ENCODE measurements at regions not wholly inside any gene's neighbourhood (a gene's known extent, or its start where the extent isn't known, plus 50 kb on each side); places are given as distances from the start of the nearest gene placed in this dataset.

DNA sequence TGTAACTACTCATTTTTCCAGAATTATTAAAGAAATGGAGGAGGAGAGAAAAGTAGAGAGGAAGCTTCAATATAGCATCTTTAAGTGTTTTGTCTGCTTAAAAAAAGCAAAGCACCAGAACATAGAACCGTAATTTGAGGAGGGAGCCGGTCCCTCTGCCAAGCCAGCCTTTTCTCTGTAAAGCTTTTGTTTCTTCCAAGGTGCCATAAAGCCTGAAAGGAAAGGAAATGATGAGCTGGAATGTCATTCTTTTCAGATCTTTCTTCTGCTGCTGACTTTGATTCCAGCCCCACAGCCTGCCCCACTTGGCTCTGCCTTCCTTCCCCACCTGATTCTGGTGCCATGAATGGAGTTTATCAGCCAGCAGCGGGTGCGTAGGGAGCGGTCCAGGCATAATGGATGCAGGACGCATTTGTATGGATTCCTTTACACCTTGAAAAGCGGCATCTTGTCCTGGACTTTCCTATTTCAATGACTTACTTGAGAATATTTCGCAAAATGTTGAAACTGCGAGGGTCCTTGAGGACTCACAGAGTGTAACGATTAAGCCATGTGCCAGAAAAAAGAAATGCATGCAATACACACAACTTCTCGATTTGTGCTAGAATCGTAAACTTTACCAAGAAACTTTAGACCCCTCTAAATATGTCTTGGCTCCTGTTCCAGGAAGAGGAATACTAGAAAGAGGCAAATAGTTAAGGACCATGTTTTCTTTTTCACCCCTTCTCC is 569.5 kb upstream of the MGMT start:
- Histone ChIP-seq H3K4me1 (ENCODE audit: control insufficient read depth in 1 of 2, insufficient read depth in 2 of 2, low read length in 2 of 2) (no peaks in the 10 kb centered on the region), H3K79me2 (ENCODE audit: insufficient read depth, low read length) (no peaks in the 10 kb centered on the region), H3K9ac (ENCODE audit: low read length) (no peak overlapping the region), H3K27ac (ENCODE audit: low read depth, low read length) (no peak overlapping the region), H3K4me3 (replicated peaks in 1 of 2; ENCODE audit: low read depth in 1 of 2, low read length in 2 of 2) (no peak overlapping the region), H3K9me2 (ENCODE audit: insufficient read depth) (no peaks in the 10 kb centered on the region), H3K4me2 (ENCODE audit: low read length) (no peak overlapping the region), H4K20me1 (ENCODE audit: insufficient read depth) (no peaks in the 10 kb centered on the region), H3K36me3 (ENCODE audit: control insufficient read depth in 1 of 2, insufficient read depth in 2 of 2, low read length in 2 of 2) (no peaks in the 10 kb centered on the region), H2AFZ (ENCODE audit: low read depth, low read length, poor library complexity, severe bottlenecking) (no peak overlapping the region), H3K27me3 (ENCODE audit: insufficient read depth, low read length) (peaks cover 6% of the 10 kb centered on the region; the same call in 1 of the 2 replicates), H3K9me3 (ENCODE audit: control insufficient read depth in 1 of 2, insufficient read depth in 1 of 2, low read depth in 1 of 2, low read length in 2 of 2) (no peaks in the 10 kb centered on the region; a peak in 1 of 4 replicates)
- intact Hi-C loops (cut with micrococcal nuclease) = no loop called here
- ChIA-PET POLR2A (no interaction called here), RAD21 (ENCODE audit: low non-redundant PET in 1 of 2, low total read pairs in 2 of 2, uncharacterized antibody in 2 of 2, unreplicated experiment in 2 of 2) (no interaction called here), CTCF (no interaction called here)
- TF ChIP-seq SRF (IDR thresholded peaks at IDR 0.05; ENCODE audit: low read depth) = no peak
- TF ChIP-seq TCF7L2 (IDR thresholded peaks at IDR 0.05; ENCODE audit: borderline replicate concordance, extremely low read depth, insufficient read depth, insufficient read length) = no peak
- DNase-seq (ENCODE audit: low read depth, low spot score) = no peak
- BruUV-seq (replicated peaks) = no TSS peak
- no peak for ATAC-seq

DNA sequence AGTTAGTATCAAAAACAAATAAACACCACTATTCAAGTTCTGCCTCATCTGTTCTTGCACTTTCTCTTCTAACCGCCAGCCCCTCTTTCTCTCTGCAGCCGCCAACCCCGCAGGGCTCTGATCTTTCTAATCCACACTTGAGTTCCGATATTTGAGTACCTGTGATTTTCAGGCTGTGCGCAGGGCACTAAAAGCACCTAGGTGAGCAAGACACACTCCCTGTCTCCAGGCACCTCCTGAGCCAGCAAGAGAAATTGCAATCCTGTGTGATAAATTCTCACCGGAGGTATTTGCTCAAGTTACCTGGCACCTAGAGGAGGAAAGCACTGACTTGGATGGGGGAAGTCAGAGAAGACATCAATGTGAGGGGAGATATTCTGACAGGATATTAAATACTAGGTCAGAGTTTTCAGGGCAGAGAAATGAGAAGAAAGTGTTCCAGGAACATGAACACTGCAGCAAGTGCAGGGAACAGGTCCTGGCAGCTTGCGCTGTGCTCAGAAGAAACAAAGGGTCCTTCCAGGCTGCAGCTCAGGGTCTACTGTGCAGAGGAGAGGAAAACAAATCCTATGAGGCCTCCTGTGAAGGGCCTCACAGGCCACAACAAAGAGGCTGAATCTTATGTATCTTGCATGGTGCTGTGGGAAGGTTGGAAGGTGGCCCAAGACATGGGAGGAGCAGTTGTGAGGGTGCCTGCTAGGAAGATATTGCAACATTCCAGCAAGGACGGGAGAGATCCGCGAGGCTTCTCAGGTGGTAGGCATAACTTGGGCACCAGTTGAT is 568.7 kb upstream of the MGMT start:
- H3K4me3 ChIP-seq (replicated peaks in 1 of 2; ENCODE audit: low read depth in 1 of 2, low read length in 2 of 2) = no peak overlapping the region
- BruUV-seq (replicated peaks) = no TSS peak
- no peaks in the 10 kb centered on the region; a peak in 1 of 4 replicates for H3K9me3 ChIP-seq (ENCODE audit: control insufficient read depth in 1 of 2, insufficient read depth in 1 of 2, low read depth in 1 of 2, low read length in 2 of 2)
- H3K79me2 ChIP-seq (ENCODE audit: insufficient read depth, low read length) = no peaks in the 10 kb centered on the region
- H3K36me3 ChIP-seq (ENCODE audit: control insufficient read depth in 1 of 2, insufficient read depth in 2 of 2, low read length in 2 of 2) = no peaks in the 10 kb centered on the region
- RAD21 ChIA-PET (ENCODE audit: low non-redundant PET in 1 of 2, low total read pairs in 2 of 2, uncharacterized antibody in 2 of 2, unreplicated experiment in 2 of 2) = no interaction called here
- no peak for DNase-seq (ENCODE audit: low read depth, low spot score)
- no peak overlapping the region for H3K4me2 ChIP-seq (ENCODE audit: low read length)
- POLR2A ChIA-PET = no interaction called here
- CTCF ChIA-PET = no interaction called here
- no peak for TF ChIP-seq POLR2AphosphoS5 (IDR thresholded peaks at IDR 0.05; ENCODE audit: low read depth, low read length)
- H3K4me1 ChIP-seq (ENCODE audit: control insufficient read depth in 1 of 2, insufficient read depth in 2 of 2, low read length in 2 of 2) = no peaks in the 10 kb centered on the region
- H3K9me2 ChIP-seq (ENCODE audit: insufficient read depth) = no peaks in the 10 kb centered on the region
- no peak overlapping the region for H2AFZ ChIP-seq (ENCODE audit: low read depth, low read length, poor library complexity, severe bottlenecking)
- intact Hi-C loops (cut with micrococcal nuclease) = no loop called here
- H3K9ac ChIP-seq (ENCODE audit: low read length) = no peak overlapping the region
- no peak for ATAC-seq
- H3K27ac ChIP-seq (ENCODE audit: low read depth, low read length) = no peak overlapping the region
- H4K20me1 ChIP-seq (ENCODE audit: insufficient read depth) = no peaks in the 10 kb centered on the region
- peaks cover 6% of the 10 kb centered on the region; the same call in 1 of the 2 replicates for H3K27me3 ChIP-seq (ENCODE audit: insufficient read depth, low read length)
